OCI-LY7 (cell line): ENCODE measurements at regions not wholly inside any gene's neighbourhood (a gene's known extent, or its start where the extent isn't known, plus 50 kb on each side); places are given as distances from the start of the nearest gene placed in this dataset.

Experiments
- BruUV-seq: library from RNA; stranded (reverse); fragments of 400-500 nt; replicated peaks from 2 replicates; lab custom pipeline; 2021; lab: Mats Ljungman, UMichigan
- CTCF ChIA-PET: fragments of 300-600 bp; sonication (Branson Sonifier 250); formaldehyde crosslinking; loops from one replicate; lab custom pipeline; 2022; ENCODE audit warnings: antibody characterized with exemption; ENCODE audit not compliant: unreplicated experiment; lab: Charles Lee
- POLR2A ChIA-PET: fragments of 300-600 bp; sonication (Branson Sonifier 250); formaldehyde crosslinking; loops from one replicate; lab custom pipeline; 2022; ENCODE audit warnings: antibody characterized with exemption; lab: Charles Lee
- DNase-seq: peaks from one replicate; pipeline ENCODE4 v3.0.0-alpha.2; 2015; ENCODE audit warnings: low spot score
- H2AFZ ChIP-seq: fragments of 200-600 bp; sonication (generic), shearing (Covaris generic); 2 replicates; pipeline ENCODE4 v1.6.1; 2014; ENCODE audit warnings: mild to moderate bottlenecking, antibody characterized with exemption, low read length, moderate library complexity
- H3K27ac ChIP-seq: fragments of 200-600 bp; sonication (generic); 2 replicates; pipeline ENCODE4 v1.5.1; 2014; ENCODE audit warnings: mixed run types, low read depth, mild to moderate bottlenecking, moderate library complexity, low read length, inconsistent platforms; ENCODE audit not compliant: poor library complexity, severe bottlenecking
- H3K36me3 ChIP-seq: fragments of 200-600 bp; sonication (generic); 2 replicates; pipeline ENCODE4 v1.6.1; 2014; ENCODE audit warnings: mild to moderate bottlenecking, antibody characterized with exemption, low read length, moderate library complexity, mixed read lengths; ENCODE audit not compliant: insufficient read depth
- H3K4me1 ChIP-seq: fragments of 200-600 bp; sonication (generic); 2 replicates; pipeline ENCODE4 v1.5.1; 2014; ENCODE audit warnings: mild to moderate bottlenecking, low read length; ENCODE audit not compliant: insufficient read depth, poor library complexity, severe bottlenecking
- H3K4me2 ChIP-seq: fragments of 200-600 bp; sonication (generic); 2 replicates; pipeline ENCODE4 v1.6.1; 2014; ENCODE audit warnings: mild to moderate bottlenecking, low read length
- H3K4me3 ChIP-seq: fragments of 200-600 bp; sonication (generic); 2 replicates; pipeline ENCODE4 v1.5.1; 2014; ENCODE audit warnings: mild to moderate bottlenecking, low read depth, low read length; ENCODE audit not compliant: poor library complexity, severe bottlenecking
- H3K79me2 ChIP-seq: fragments of 200-600 bp; sonication (generic); 2 replicates; pipeline ENCODE4 v1.6.1; 2016; ENCODE audit warnings: low read depth, mild to moderate bottlenecking, low read length, moderate library complexity, mixed read lengths; ENCODE audit not compliant: insufficient read depth
- H3K9me2 ChIP-seq: fragments of 200-600 bp; sonication (generic); 2 replicates; pipeline ENCODE4 v1.6.1; 2016; ENCODE audit warnings: mild to moderate bottlenecking, low read length, mixed read lengths; ENCODE audit not compliant: insufficient read depth
- H3K9me3 ChIP-seq: fragments of 200-600 bp; sonication (generic); 2 replicates; pipeline ENCODE4 v1.6.1; 2014; ENCODE audit warnings: mild to moderate bottlenecking, mixed run types, low read length, mixed read lengths
- H4K20me1 ChIP-seq: fragments of 200-600 bp; sonication (generic); 2 replicates; pipeline ENCODE4 v1.6.1; 2014; ENCODE audit warnings: mild to moderate bottlenecking, antibody characterized with exemption, low read length, moderate library complexity, mixed read lengths; ENCODE audit not compliant: insufficient read depth
- CTCF ChIP-seq: fragments of 200-600 bp; sonication (generic); conservative IDR thresholded peaks from 2 replicates; pipeline ENCODE4 v1.5.1; 2014; ENCODE audit warnings: mild to moderate bottlenecking, antibody characterized with exemption, low read length, moderate library complexity, mixed read lengths
- EZH2phosphoT487 ChIP-seq: fragments of 200-600 bp; sonication (generic); IDR thresholded peaks from 2 replicates; pipeline ENCODE4 v1.6.1; 2018; ENCODE audit warnings: low read depth, borderline replicate concordance, mild to moderate bottlenecking, mixed run types, antibody characterized with exemption, low read length, moderate library complexity, mixed read lengths
- intact Hi-C: fragments of 100-400 bp; cut with micrococcal nuclease; formaldehyde crosslinking; loops from one replicate; pipeline ENCODE4 v1.10.0; 2022; ENCODE audit not compliant: unreplicated experiment

- Histone ChIP-seq H3K27ac (no peak overlapping the region), H4K20me1 (no peaks in the 10 kb centered on the region), H3K36me3 (no peaks in the 10 kb centered on the region), H3K4me3 (no peak overlapping the region), H3K4me1 (no peaks in the 10 kb centered on the region), H3K9me2 (no peaks in the 10 kb centered on the region), H2AFZ (no peak overlapping the region), H3K9me3 (no peaks in the 10 kb centered on the region), H3K79me2 (no peaks in the 10 kb centered on the region), H3K4me2 (no peak overlapping the region)
- ChIA-PET CTCF (no interaction called here), POLR2A (no interaction called here)
- intact Hi-C loops = no loop called here
- TF ChIP-seq EZH2phosphoT487 = no peak
- TF ChIP-seq CTCF = no peak
- no peak for DNase-seq
- BruUV-seq = no TSS peak
These were observed 374.1 kb upstream of the IRX4 start for GRCh38 chr5:2256691-2257280.

- H3K36me3 ChIP-seq = no peaks in the 10 kb centered on the region
- no peaks in the 10 kb centered on the region for H3K9me2 ChIP-seq
- H3K4me1 ChIP-seq = no peaks in the 10 kb centered on the region
- intact Hi-C loops = no loop called here
- CTCF ChIA-PET = no interaction called here
- H3K27ac ChIP-seq = no peak overlapping the region
- BruUV-seq = no TSS peak
- H3K9me3 ChIP-seq = no peaks in the 10 kb centered on the region
- H3K4me2 ChIP-seq = no peak overlapping the region
- POLR2A ChIA-PET = no interaction called here
- H3K4me3 ChIP-seq = no peak overlapping the region
- H3K79me2 ChIP-seq = no peaks in the 10 kb centered on the region
- H4K20me1 ChIP-seq = no peaks in the 10 kb centered on the region
- TF ChIP-seq CTCF = no peak
- no peak for TF ChIP-seq EZH2phosphoT487
- H2AFZ ChIP-seq = no peak overlapping the region
- no peak for DNase-seq
These were observed 373.4 kb upstream of the IRX4 start for GRCh38 chr5:2255915-2256690.
